GM23338 (cell line): ENCODE measurements at regions not wholly inside any gene's neighbourhood (a gene's known extent, or its start where the extent isn't known, plus 50 kb on each side); places are given as distances from the start of the nearest gene placed in this dataset.

Experiments
- ATAC-seq: fragments of 200-7000 bp; cut with Tn5 transposase; 3 replicates; pipeline ENCODE4 v1.9.1; 2020
- DNase-seq: peaks from one replicate; pipeline ENCODE4 v3.0.0-alpha.2; 2015; ENCODE audit warnings: low spot score
- H2AFZ ChIP-seq: fragments of 200-600 bp; sonication (generic); 2 replicates; pipeline ENCODE4 v1.8.0; 2016; ENCODE audit warnings: antibody characterized with exemption, mild to moderate bottlenecking, moderate library complexity
- H3F3A ChIP-seq: fragments of 200-600 bp; sonication (generic); replicated peaks from 2 replicates; pipeline ENCODE4 v1.8.0; 2017; ENCODE audit warnings: antibody characterized with exemption, mixed run types, low read depth
- H3K27ac ChIP-seq: fragments of 200-600 bp; sonication (generic); 2 replicates; pipeline ENCODE4 v1.6.1; 2016; ENCODE audit warnings: low read depth
- H3K27me3 ChIP-seq: fragments of 200-600 bp; sonication (generic); 2 replicates; pipeline ENCODE4 v1.8.0; 2016; ENCODE audit warnings: mild to moderate bottlenecking, mixed run types, moderate library complexity; ENCODE audit not compliant: insufficient read depth
- H3K36me3 ChIP-seq: fragments of 200-600 bp; sonication (generic); 2 replicates; pipeline ENCODE4 v1.8.0; 2016; ENCODE audit warnings: mild to moderate bottlenecking; ENCODE audit not compliant: insufficient read depth
- H3K4me1 ChIP-seq: fragments of 200-600 bp; sonication (generic); 2 replicates; pipeline ENCODE4 v1.8.0; 2016; ENCODE audit warnings: mild to moderate bottlenecking, moderate library complexity; ENCODE audit not compliant: insufficient read depth
- H3K4me2 ChIP-seq: fragments of 200-600 bp; sonication (generic); 2 replicates; pipeline ENCODE4 v1.7.1; 2017; ENCODE audit warnings: mixed run types
- H3K4me3 ChIP-seq: fragments of 200-600 bp; sonication (generic); 2 replicates; pipeline ENCODE4 v1.6.1; 2016; ENCODE audit warnings: mixed run types
- H3K79me2 ChIP-seq: fragments of 200-600 bp; sonication (generic); replicated peaks from 2 replicates; pipeline ENCODE4 v1.8.0; 2017; ENCODE audit warnings: mild to moderate bottlenecking; ENCODE audit not compliant: insufficient read depth
- H3K9me2 ChIP-seq: fragments of 200-600 bp; sonication (generic); 2 replicates; pipeline ENCODE4 v1.8.0; 2017; ENCODE audit not compliant: insufficient read depth
- H4K20me1 ChIP-seq: fragments of 200-600 bp; sonication (generic); replicated peaks from 2 replicates; pipeline ENCODE4 v1.8.0; 2017; ENCODE audit warnings: mild to moderate bottlenecking; ENCODE audit not compliant: insufficient read depth
- H3K27ac Mint-ChIP-seq: 2 replicates; pipeline ENCODE4 v1.8.0; 2020; ENCODE audit warnings: inconsistent platforms, mild to moderate bottlenecking, moderate library complexity, mixed read lengths
- H3K27me3 Mint-ChIP-seq: 3 replicates; pipeline ENCODE4 v1.8.0; 2022; ENCODE audit warnings: low read depth, mild to moderate bottlenecking, moderate library complexity, mixed read lengths, inconsistent platforms; ENCODE audit not compliant: insufficient read depth, poor library complexity
- H3K36me3 Mint-ChIP-seq: 3 replicates; pipeline ENCODE4 v1.8.0; 2021; ENCODE audit warnings: low read depth, mild to moderate bottlenecking, inconsistent platforms, moderate library complexity, mixed read lengths
- H3K4me1 Mint-ChIP-seq: 3 replicates; pipeline ENCODE4 v1.8.0; 2020; ENCODE audit warnings: mild to moderate bottlenecking, inconsistent platforms, mixed read lengths
- H3K4me3 Mint-ChIP-seq: 3 replicates; pipeline ENCODE4 v1.8.0; 2021; ENCODE audit warnings: moderate library complexity, mild to moderate bottlenecking, inconsistent platforms, mixed read lengths
- H3K9me3 Mint-ChIP-seq: 3 replicates; pipeline ENCODE4 v1.8.0; 2020; ENCODE audit warnings: moderate library complexity, mild to moderate bottlenecking, inconsistent platforms, mixed read lengths
- CREB1 ChIP-seq: fragments of 250-450 bp; sonication (Bioruptor Pico); IDR thresholded peaks from 2 replicates; pipeline ENCODE4 v1.5.0; 2020; ENCODE audit warnings: low read depth, mild to moderate bottlenecking, moderate library complexity
- CTCF ChIP-seq, 2 experiments: fragments of 200-600 bp in 1 of 2; sonication (generic) in 1 of 2; conservative IDR thresholded peaks; 2 replicates each; pipeline versions ENCODE4 v1.5.1 to v1.6.1; 2016 to 2017; ENCODE audit warnings: antibody characterized with exemption in 2 of 2, low read depth in 2 of 2, mild to moderate bottlenecking in 2 of 2, moderate library complexity in 1 of 2
- EZH2 ChIP-seq: fragments of 200-600 bp; sonication (generic); IDR thresholded peaks from one replicate; pipeline ENCODE4 v1.8.0; 2017; ENCODE audit warnings: antibody characterized with exemption, mild to moderate bottlenecking, low read depth; ENCODE audit not compliant: unreplicated experiment
- EZH2phosphoT487 ChIP-seq: fragments of 200-600 bp; sonication (generic); IDR thresholded peaks from one replicate; pipeline ENCODE4 v1.8.1; 2018; ENCODE audit warnings: antibody characterized with exemption; ENCODE audit not compliant: unreplicated experiment
- JUNB ChIP-seq: IDR thresholded peaks from one replicate; pipeline ENCODE4 v1.6.1; 2016; ENCODE audit warnings: antibody characterized with exemption; ENCODE audit not compliant: unreplicated experiment
- NANOG ChIP-seq: IDR thresholded peaks from 2 replicates; pipeline ENCODE4 v1.6.1; 2016; ENCODE audit warnings: antibody characterized with exemption, borderline replicate concordance
- POLR2AphosphoS5 ChIP-seq: IDR thresholded peaks from 2 replicates; pipeline ENCODE4 v1.6.1; 2016; ENCODE audit warnings: antibody characterized with exemption, low read depth
- REST ChIP-seq: IDR thresholded peaks from one replicate; pipeline ENCODE4 v1.6.1; 2018; ENCODE audit warnings: antibody characterized with exemption; ENCODE audit not compliant: unreplicated experiment
- ZNF114 ChIP-seq: fragments of 250-450 bp; sonication (Bioruptor Pico); IDR thresholded peaks from 2 replicates; pipeline ENCODE4 v1.5.0; 2020; ENCODE audit warnings: mild to moderate bottlenecking, moderate library complexity
- ZNF331 ChIP-seq: fragments of 250-450 bp; sonication (Bioruptor Pico); IDR thresholded peaks from 2 replicates; pipeline ENCODE4 v1.5.0; 2020; ENCODE audit warnings: low read depth, mild to moderate bottlenecking, moderate library complexity
- TF ChIP-seq, protein P1 (sequence below): IDR thresholded peaks from 2 replicates; pipeline ENCODE4 v1.6.1; 2016; ENCODE audit warnings: antibody characterized with exemption

- H3K27ac Mint-ChIP-seq, result peak overlapping the region; percentile 30; the same call in 1 of the 2 replicates
- no peak overlapping the region for H3K4me2 ChIP-seq
Observed at GRCh38 chr15:29322415-29322814, 52.8 kb upstream of the NSMCE3 start.

More at GRCh38 chr15:29322415-29322814, 52.8 kb upstream of the NSMCE3 start:
- Histone ChIP-seq H2AFZ (no peak overlapping the region), H3K79me2 (no peaks in the 10 kb centered on the region), H4K20me1 (no peaks in the 10 kb centered on the region), H3K36me3 (no peaks in the 10 kb centered on the region), H3K27ac (no peak overlapping the region), H3K9me2 (no peaks in the 10 kb centered on the region), H3K4me1 (peaks cover 25% of the 10 kb centered on the region), H3K4me3 (no peak overlapping the region), H3F3A (no peaks in the 10 kb centered on the region), H3K27me3 (no peaks in the 10 kb centered on the region)
- TF ChIP-seq, protein P1, sequence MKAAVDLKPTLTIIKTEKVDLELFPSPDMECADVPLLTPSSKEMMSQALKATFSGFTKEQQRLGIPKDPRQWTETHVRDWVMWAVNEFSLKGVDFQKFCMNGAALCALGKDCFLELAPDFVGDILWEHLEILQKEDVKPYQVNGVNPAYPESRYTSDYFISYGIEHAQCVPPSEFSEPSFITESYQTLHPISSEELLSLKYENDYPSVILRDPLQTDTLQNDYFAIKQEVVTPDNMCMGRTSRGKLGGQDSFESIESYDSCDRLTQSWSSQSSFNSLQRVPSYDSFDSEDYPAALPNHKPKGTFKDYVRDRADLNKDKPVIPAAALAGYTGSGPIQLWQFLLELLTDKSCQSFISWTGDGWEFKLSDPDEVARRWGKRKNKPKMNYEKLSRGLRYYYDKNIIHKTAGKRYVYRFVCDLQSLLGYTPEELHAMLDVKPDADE, result no peak
- no peak for TF ChIP-seq EZH2phosphoT487
- TF ChIP-seq ZNF114, result no peak
- no peak for TF ChIP-seq POLR2AphosphoS5
- TF ChIP-seq CTCF (conservative IDR thresholded peaks at IDR 0.05; ENCODE audit: low read depth in 2 of 2), result no peak
- TF ChIP-seq REST, result no peak
- no peak for TF ChIP-seq CREB1
- TF ChIP-seq EZH2, result no peak
- TF ChIP-seq ZNF331 (CRISPR knock-in tag), result no peak
- TF ChIP-seq JUNB, result no peak
- TF ChIP-seq NANOG, result no peak
- Mint-ChIP-seq H3K4me1 (peaks cover 34% of the 10 kb centered on the region), H3K36me3 (peaks cover 11% of the 10 kb centered on the region; the same call in 2 of the 3 replicates), H3K9me3 (peaks cover 18% of the 10 kb centered on the region), H3K4me3 (no peak overlapping the region), H3K27me3 (peaks cover 2% of the 10 kb centered on the region)
- DNase-seq (no peak), ATAC-seq (no peak)
